HT-29 (cell line): ENCODE measurements at regions not wholly inside any gene's neighbourhood (a gene's known extent, or its start where the extent isn't known, plus 50 kb on each side); places are given as distances from the start of the nearest gene placed in this dataset. TPM values are rescaled to one million over a fixed set of nuclear protein-coding genes. Genes with fewer than 3 reads are reported as not detected.
"Not testable (repeated sequence)": the region's sequence is repeated elsewhere in the genome, so short reads cannot be mapped to it uniquely, and the experiment has no call there.

Experiments
- DNase-seq: peaks from one replicate; pipeline ENCODE4 v3.0.0-alpha.2; 2015; ENCODE audit warnings: low spot score
- small RNA-seq: library from RNA; depleted of rRNA; stranded (forward); fragments of <200 nt; gene quantifications from one replicate; pipeline ENCODE3, GENCODE V24; 2014

DNA sequence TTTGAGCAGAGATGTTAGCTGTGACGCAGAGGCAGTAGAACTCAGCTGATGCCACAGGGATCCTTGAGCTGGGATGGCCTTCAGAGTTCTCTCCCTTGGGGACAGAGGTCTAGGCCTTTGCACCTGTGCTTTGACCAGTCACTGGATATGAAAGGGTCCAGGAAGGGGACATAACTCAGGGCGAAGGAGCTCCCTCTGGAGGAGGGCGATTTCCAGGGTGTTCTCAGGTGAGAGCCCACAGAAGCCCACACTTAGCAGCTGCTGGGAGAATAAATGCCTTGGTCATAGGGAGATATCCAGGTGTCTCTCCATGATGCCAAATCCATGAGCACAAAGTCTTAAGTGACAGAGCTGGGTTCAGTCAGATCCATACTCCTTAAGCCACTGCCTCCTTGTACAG, 369.2 kb downstream of the NYAP2 start:
- DNase-seq = no peak

DNA sequence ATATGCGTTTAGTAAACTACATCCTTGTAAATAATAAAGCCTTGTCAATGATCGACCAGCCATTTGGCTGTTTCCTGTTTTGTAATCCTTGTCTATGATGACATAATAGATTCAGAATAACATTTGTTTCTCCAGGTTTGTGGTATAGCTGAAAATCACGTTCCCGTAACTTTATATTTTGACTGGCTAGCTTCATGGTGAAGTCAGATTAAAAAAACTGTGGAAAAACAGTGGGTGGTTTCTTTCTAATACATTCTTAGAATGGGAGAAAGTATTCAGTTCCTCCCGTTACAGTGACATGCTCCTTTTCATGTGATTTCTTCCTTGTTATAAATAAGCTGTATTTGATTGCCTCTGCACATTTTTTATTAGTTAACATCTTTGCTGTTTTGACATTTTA, 366.9 kb downstream of the NYAP2 start:
- no peak for DNase-seq

DNA sequence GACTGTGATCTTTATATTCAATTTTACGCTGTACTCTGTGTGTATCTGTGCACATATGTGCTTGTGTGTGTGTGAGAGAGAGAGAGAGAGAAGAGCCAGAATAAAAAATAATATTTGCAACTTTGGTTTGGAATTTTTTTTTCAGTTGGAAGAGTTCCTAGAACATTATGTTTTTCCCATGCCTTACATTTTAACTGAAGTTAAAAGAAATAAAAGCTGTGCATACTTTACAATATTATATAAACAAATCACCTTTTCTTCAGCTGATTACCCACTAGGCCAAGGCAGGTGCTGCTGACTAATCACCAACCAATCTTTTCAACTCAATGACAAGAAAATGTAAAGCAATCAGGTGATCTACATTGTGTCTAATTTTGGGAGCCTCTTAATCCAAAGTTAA, 366.3 kb downstream of the NYAP2 start:
- DNase-seq = no peak

DNA sequence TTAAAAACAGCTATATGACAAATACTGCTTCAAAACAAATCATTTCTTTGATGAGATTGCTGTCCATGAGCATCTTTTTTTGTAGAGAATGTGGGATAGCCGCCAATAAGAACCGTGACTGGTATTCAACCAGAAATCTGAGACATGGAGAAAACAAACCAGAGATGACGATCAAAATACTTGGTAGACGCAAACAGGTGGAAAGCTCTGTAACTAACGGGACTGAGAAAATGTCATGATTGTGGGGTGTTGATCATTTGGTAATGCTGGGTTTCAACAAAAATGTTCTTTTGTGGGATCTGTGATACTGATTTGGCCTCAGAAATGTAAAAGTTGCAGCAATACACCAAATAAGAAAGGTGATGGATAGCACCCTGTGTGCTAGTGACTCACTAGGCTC, 364.8 kb downstream of the NYAP2 start:
- no peak for DNase-seq

DNA sequence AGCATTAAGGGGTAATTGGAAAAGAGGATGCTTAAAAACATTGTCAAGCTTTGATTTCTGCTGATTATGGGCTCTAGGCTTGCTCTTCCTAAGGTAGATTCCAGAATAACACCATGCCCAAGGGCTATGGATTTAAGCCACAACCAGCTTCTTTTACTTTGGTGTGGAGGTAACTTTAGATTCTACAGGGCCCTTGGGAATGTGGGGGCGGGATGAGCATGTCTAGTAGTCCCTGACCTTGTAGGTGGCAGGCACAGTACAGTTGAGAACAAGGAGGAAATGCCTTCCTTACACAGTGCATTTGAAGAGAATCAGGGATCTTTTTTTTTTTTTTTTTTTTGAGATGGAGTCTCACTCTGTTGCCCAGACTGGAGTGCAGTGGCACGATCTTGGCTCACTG, 364.2 kb downstream of the NYAP2 start:
- no peak for DNase-seq

DNA sequence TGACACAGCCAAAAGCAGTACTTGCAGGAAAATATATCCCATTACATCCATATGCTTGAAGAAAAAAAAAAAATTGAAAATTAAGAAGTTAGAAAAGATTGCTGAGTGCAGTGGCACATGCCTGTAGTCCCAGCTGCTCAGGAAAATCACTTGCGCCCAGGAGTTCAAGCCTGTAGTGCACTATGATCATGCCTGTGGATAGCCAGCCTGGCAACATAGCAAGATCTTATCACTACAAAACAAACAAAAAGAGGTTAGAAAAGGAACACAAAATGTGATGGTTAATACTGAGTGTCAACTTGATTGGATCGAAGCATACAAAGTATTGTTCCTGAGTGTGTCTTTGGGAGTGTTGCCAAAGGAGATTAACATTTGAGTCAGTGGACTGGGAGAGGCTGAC, 361.9 kb downstream of the NYAP2 start:
- DNase-seq = no peak

DNA sequence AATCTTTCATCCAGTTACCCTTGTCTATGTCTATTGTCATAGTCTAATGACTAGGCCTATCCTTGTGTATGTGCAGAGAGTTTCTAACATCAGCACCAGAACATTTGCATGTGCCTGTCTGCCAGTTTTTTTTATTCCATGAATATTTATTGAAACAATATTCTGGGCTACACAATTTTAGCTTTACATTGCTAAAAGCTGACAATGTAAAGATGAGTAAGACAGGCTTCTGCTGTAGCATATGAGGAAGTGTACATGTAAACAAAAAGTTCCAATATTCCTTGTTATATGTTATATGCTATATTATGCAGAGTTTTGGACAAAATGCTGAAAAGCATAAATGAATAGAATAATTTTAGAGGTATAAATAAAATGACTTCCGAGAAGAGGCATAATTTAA, 357.7 kb downstream of the NYAP2 start:
- DNase-seq = no peak

DNA sequence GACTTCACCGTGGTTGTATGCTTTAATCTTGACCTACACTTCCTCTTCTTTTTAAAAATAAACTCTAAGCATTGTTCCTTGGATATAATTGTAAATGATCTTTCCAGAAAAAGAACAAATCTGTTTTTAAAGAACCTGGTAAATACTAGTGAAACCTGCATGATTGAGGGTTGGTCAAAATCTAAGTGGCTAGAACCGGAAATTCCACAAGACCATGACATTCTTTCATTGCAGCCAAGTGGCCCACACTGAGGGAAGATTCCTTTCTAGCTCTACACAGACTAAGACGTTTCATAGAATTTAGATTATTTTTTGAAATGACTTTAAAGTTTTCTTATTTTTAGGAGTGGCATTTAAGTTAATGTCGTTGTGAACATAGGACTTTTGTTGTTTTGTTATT, 356.7 kb downstream of the NYAP2 start:
- DNase-seq = no peak

DNA sequence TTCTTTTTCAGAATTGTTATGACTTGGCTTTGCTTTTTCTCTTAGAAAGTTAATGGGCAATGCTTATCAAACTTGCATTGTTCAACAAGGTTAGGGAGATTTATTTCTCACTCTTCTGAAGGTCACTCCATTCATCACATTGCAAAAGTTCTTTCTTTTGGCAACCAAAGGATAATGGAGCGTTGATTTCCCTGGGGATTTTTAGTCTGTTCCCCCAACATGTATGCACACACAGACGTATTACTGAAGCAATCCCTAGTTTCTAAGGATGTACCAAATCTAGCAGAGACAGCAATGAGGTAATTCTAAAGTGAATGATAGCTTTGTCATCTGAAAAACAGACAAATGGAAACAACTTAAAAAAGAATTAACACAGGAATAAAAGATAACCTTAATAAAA, 349.1 kb downstream of the NYAP2 start:
- DNase-seq = no peak

DNA sequence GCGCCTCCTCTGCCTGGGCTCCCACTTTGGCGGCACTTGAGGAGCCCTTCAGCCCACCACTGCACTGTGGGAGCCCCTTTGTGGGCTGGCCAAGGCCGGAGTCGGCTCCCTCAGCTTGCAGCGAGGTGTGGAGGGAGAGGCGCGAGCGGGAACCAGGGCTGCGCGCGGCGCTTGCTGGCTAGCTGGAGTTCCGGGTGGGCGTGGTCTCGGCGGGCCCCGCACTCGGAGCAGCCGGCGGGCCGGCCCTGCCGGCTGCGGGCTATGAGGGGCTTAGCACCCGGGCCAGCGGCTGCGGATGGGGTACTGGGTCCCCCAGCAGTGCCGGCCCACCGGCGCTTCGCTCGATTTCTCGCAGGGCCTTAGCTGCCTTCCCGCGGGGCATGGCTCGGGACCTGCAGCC, 344.5 kb downstream of the NYAP2 start:
- DNase-seq = not testable (repeated sequence)

DNA sequence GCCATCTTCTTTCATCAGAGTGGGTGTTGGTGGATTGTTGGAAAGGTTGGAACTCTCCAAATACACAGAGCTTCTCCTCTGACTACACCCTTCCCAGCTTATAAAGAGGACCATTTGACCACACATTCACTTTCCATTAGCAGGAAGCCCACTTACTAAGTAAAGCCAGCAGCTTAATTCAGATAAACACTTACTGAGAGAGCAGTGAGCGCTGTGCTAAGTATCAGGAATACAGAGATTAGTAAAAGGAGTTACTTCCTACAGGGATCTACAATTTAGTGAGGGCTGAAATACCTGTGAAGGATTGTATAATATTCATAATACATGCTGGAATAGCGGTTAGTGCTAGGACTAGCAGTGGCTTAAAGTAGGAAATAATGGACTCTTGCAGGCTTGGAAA, 343.0 kb downstream of the NYAP2 start:
- no peak for DNase-seq

DNA sequence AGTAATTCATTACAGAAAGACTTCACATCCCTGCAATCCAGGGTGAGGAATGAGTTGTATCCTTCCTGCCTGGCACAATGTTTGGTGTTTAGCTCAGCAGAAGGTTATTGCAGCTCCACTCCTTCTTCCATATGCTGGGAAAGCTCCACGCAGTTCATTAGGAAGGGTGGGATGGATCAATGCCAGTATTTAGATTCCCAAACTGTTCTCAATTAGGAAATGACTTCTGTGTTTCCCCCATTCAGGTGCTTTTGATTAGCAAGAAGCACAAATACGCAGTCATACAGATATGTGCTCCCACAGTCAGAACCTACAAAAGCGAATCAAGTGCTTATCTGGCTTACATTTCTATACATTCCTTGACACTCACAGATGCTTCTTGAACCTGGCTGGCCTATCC, 340.6 kb downstream of the NYAP2 start:
- DNase-seq = no peak

DNA sequence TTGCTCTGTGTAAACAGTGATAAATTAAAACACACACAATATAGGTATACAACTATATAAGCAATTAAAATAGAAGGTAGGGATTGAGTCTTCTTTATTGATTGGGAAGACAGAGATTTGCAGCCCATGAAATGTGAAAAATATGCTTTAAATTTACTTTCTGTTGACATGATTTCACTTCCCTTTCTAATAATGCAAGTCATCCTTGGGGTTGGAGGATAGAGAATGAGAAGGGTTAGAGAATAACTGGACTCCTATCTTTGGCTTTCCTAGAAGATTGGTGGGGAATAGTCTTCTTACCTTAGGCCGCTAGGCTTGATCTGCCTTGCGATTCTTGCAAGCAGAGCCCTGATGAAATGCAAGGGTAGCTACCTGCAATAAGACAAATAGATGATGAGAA, 339.8 kb downstream of the NYAP2 start:
- DNase-seq = no peak

DNA sequence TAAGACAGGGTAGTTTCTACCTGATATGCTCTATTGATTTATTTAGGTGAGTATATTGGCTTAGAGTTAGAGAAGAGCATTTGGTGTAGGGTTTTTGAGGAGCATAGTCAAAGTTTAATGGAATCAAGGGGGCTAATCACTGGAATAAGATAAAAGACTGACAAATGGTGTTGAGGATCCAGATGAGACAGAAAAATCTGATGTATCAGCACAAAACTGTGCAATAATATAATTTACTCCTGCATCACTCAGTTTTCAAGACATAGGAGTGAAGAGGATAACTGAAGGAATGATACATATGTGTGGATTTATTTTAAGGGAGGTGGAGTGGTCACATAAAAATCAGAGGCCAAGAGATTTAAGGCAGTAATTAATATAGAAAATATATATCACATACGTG, 339.2 kb downstream of the NYAP2 start:
- DNase-seq = no peak

DNA sequence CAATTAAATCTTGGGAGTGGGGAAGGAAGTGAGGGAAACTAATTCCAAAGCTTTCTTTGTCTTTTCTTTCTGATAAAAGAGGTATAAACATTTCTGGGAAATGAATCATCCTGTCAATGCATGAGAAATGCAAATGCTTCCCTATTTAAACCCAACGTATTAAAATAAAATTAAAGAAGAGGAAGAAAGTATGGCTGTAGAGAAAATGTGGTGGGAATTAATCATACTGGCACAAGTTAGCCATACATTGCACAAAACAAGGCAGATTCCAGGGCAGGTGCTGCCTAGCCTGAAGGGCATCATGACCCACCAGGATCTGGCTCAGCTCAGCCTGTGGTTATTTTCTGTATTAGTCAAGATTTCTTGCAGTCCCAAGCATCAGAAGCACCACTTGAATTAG, 338.0 kb downstream of the NYAP2 start:
- no peak for DNase-seq

DNA sequence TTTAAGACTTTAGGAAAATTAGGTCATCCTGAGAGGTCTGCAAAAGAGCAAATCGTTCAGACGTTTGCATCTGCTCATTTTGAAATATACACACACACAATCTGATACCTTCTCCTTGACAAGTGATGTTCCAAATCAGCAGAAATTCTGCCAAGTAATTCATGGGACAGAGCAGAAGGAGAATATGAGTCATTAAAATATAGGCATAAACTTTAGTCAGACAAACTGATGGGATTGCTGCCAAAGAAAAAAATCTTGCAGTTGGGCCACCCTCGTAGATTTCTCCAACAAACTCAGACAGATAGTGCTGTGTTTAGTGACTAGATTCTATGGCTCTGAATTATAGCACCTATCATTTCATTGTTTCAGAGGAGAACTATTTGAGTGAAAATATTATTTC, 336.3 kb downstream of the NYAP2 start:
- peak; percentile 74 for DNase-seq

DNA sequence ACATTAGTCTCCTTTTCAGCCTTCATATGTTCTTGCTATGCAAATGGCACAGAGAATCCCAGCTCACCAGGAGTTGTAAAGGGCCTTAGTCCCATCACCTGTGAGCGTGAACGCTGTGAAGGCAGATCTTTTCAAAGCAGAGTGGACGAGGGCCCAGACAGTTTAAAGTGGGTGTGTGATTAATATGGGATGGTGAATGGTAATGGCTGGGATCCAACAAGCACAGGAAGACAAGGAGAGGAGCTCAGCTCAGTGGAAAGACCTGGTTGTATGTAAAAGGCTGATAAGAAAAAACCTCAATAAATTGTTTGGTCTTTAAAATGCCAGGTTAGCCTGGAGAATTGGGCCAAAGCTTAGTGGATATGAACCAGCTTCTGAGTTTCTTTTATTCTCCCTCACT, 326.2 kb downstream of the NYAP2 start:
- DNase-seq = no peak

Small RNA genes in the stretch of these regions (small RNA-seq; reads per million reads assigned to genes)
- not detected for gene AC068138.1
- not detected for gene MIR5702
